ENCODE measurements at regions not wholly inside any gene's neighbourhood (a gene's known extent, or its start where the extent isn't known, plus 50 kb on each side); places are given as distances from the start of the nearest gene placed in this dataset.
"Not testable (repeated sequence)": the region's sequence is repeated elsewhere in the genome, so short reads cannot be mapped to it uniquely, and the experiment has no call there.

- Histone ChIP-seq H3K9me3 (replicated peaks in 1 of 11) (peaks cover 0 to 6% (median 0%) of the 10 kb centered on the region in 11 experiments; a peak in 1 of 22 replicates), H3K27ac (no peak overlapping the region), H4K20me1 (no peaks in the 10 kb centered on the region), H3K27me3 (no peaks in the 10 kb centered on the region), H3K4me3 (no peak overlapping the region), H3K4me1 (no peaks in the 10 kb centered on the region), H3K4me2 (no peak overlapping the region), H3K36me3 (no peaks in the 10 kb centered on the region), H3K9ac (no peak overlapping the region)
- no peak for TF ChIP-seq Cebpa-rat (IDR thresholded peaks at IDR 0.05)
Observed at GRCh38 chr12:30578426-30578825, 117.2 kb downstream of the IPO8 start.

GRCh38 chr12:30573145-30573544, 122.5 kb downstream of the IPO8 start:
- no peaks in the 10 kb centered on the region for H3K4me1 ChIP-seq
- no peaks in the 10 kb centered on the region for H3K27me3 ChIP-seq
- no peak overlapping the region for H3K9ac ChIP-seq
- peaks cover 0 to under 1% (median 0%) of the 10 kb centered on the region in 11 experiments; a peak in 1 of 22 replicates for H3K9me3 ChIP-seq (replicated peaks in 1 of 11)
- no peaks in the 10 kb centered on the region for H3K36me3 ChIP-seq
- no peak overlapping the region for H3K27ac ChIP-seq
- H3K4me3 ChIP-seq: no peak overlapping the region
- TF ChIP-seq Cebpa-rat (IDR thresholded peaks at IDR 0.05): no peak
- H4K20me1 ChIP-seq: no peaks in the 10 kb centered on the region
- no peak overlapping the region for H3K4me2 ChIP-seq

- Histone ChIP-seq H3K36me3 (no peaks in the 10 kb centered on the region), H3K27me3 (no peaks in the 10 kb centered on the region), H3K27ac (no peak overlapping the region), H3K9ac (no peak overlapping the region), H3K9me3 (replicated peaks in 1 of 11) (no peaks in the 10 kb centered on the region), H4K20me1 (no peaks in the 10 kb centered on the region), H3K4me2 (no peak overlapping the region), H3K4me1 (no peaks in the 10 kb centered on the region), H3K4me3 (no peak overlapping the region)
- TF ChIP-seq Cebpa-rat (IDR thresholded peaks at IDR 0.05): no peak
Observed at GRCh38 chr12:30570211-30570890, 125.3 kb downstream of the IPO8 start.

GRCh38 chr12:30569426-30569825, 126.2 kb downstream of the IPO8 start:
- Histone ChIP-seq H3K4me2 (no peak overlapping the region), H3K9ac (no peak overlapping the region), H3K4me3 (no peak overlapping the region), H4K20me1 (no peaks in the 10 kb centered on the region), H3K36me3 (no peaks in the 10 kb centered on the region), H3K9me3 (replicated peaks in 1 of 11) (no peaks in the 10 kb centered on the region), H3K27me3 (no peaks in the 10 kb centered on the region), H3K4me1 (no peaks in the 10 kb centered on the region), H3K27ac (no peak overlapping the region)
- TF ChIP-seq Cebpa-rat (IDR thresholded peaks at IDR 0.05): no peak

- H3K27ac ChIP-seq: no peak overlapping the region
- no peaks in the 10 kb centered on the region for H3K9me3 ChIP-seq (replicated peaks in 1 of 11)
- TF ChIP-seq Cebpa-rat (IDR thresholded peaks at IDR 0.05): no peak
- no peak overlapping the region for H3K9ac ChIP-seq
- no peaks in the 10 kb centered on the region for H3K27me3 ChIP-seq
- no peak overlapping the region for H3K4me3 ChIP-seq
- H3K4me1 ChIP-seq: no peaks in the 10 kb centered on the region
- no peaks in the 10 kb centered on the region for H4K20me1 ChIP-seq
- no peaks in the 10 kb centered on the region for H3K36me3 ChIP-seq
- no peak overlapping the region for H3K4me2 ChIP-seq
Observed at GRCh38 chr12:30568453-30568852, 127.2 kb downstream of the IPO8 start.

- Histone ChIP-seq H3K9me3 (replicated peaks in 1 of 11) (no peaks in the 10 kb centered on the region; a peak in 1 of 22 replicates), H4K20me1 (no peaks in the 10 kb centered on the region), H3K27ac (no peak overlapping the region), H3K36me3 (no peaks in the 10 kb centered on the region), H3K27me3 (no peaks in the 10 kb centered on the region), H3K4me2 (no peak overlapping the region), H3K9ac (no peak overlapping the region), H3K4me1 (no peaks in the 10 kb centered on the region), H3K4me3 (no peak overlapping the region)
- TF ChIP-seq Cebpa-rat (IDR thresholded peaks at IDR 0.05): no peak
Observed at GRCh38 chr12:30567082-30567481, 128.6 kb downstream of the IPO8 start.

- no peak overlapping the region for H3K9ac ChIP-seq
- no peaks in the 10 kb centered on the region for H4K20me1 ChIP-seq
- no peaks in the 10 kb centered on the region for H3K27me3 ChIP-seq
- H3K36me3 ChIP-seq: no peaks in the 10 kb centered on the region
- H3K27ac ChIP-seq: no peak overlapping the region
- H3K9me3 ChIP-seq (replicated peaks in 1 of 11): peaks cover 9 to 24% (median 21%) of the 10 kb centered on the region in 11 experiments; a peak in 18 of 22 replicates
- no peaks in the 10 kb centered on the region for H3K4me1 ChIP-seq
- no peak overlapping the region for H3K4me3 ChIP-seq
- H3K4me2 ChIP-seq: no peak overlapping the region
- TF ChIP-seq Cebpa-rat (IDR thresholded peaks at IDR 0.05): no peak
Observed at GRCh38 chr12:30564394-30564793, 131.3 kb downstream of the IPO8 start.

- Histone ChIP-seq H3K4me1 (no peaks in the 10 kb centered on the region), H3K9me3 (replicated peaks in 1 of 11) (peaks cover 0 to 11% (median 3%) of the 10 kb centered on the region in 11 experiments; a peak in 6 of 22 replicates), H3K4me3 (no peak overlapping the region), H3K27me3 (no peaks in the 10 kb centered on the region), H3K36me3 (no peaks in the 10 kb centered on the region), H3K9ac (no peak overlapping the region), H4K20me1 (no peaks in the 10 kb centered on the region), H3K27ac (no peak overlapping the region), H3K4me2 (no peak overlapping the region)
- TF ChIP-seq Cebpa-rat (IDR thresholded peaks at IDR 0.05): no peak
Observed at GRCh38 chr12:30548203-30548602, 147.5 kb downstream of the IPO8 start.

- no peaks in the 10 kb centered on the region for H3K4me1 ChIP-seq
- H3K36me3 ChIP-seq: no peaks in the 10 kb centered on the region
- no peak overlapping the region for H3K27ac ChIP-seq
- H3K9ac ChIP-seq: no peak overlapping the region
- no peaks in the 10 kb centered on the region for H4K20me1 ChIP-seq
- H3K9me3 ChIP-seq (replicated peaks in 1 of 11): peaks cover under 1 to 20% (median 7%) of the 10 kb centered on the region in 11 experiments; a peak in 10 of 22 replicates
- no peak overlapping the region for H3K4me2 ChIP-seq
- no peak overlapping the region for H3K4me3 ChIP-seq
- no peak for TF ChIP-seq Cebpa-rat (IDR thresholded peaks at IDR 0.05)
- no peaks in the 10 kb centered on the region for H3K27me3 ChIP-seq
Observed at GRCh38 chr12:30546121-30546520, 149.5 kb downstream of the IPO8 start.

- H3K27me3 ChIP-seq, H3K4me2 ChIP-seq, H3K4me1 ChIP-seq, H3K36me3 ChIP-seq, H4K20me1 ChIP-seq, H3K4me3 ChIP-seq, H3K9ac ChIP-seq, H3K27ac ChIP-seq: not testable (repeated sequence)
- H3K9me3 ChIP-seq (replicated peaks in 1 of 11): peaks cover 3 to 24% (median 10%) of the 10 kb centered on the region in 11 experiments; a peak in 10 of 22 replicates
Observed at GRCh38 chr12:30544704-30545103, 151.0 kb downstream of the IPO8 start.
